ENCODE measurements at regions not wholly inside any gene's neighbourhood (a gene's known extent, or its start where the extent isn't known, plus 50 kb on each side); places are given as distances from the start of the nearest gene placed in this dataset.
A peak's percentile ranks its signal among the peaks of the same experiment; 100 is the strongest.

DNA sequence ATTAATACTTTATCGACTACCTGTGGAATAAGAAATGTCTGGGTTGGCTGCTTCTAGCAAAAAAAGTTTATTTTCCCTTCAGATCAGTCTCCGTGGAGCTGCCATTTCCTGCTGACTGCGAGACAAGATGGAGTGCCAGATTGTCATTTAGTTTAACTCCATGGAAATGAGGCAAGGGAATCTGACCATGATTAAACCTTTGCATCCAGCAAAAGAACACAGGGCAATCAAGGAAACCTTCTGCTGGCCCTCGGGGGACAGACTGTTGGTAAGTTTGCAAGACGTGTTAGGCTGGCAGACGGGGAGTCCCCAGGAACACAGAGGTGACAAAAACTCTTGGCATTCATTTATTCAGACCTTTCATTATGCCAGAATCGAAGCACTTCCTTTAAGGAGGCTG, 52.2 kb upstream of the SPACA1 start:
- DNase-seq = no peak

DNA sequence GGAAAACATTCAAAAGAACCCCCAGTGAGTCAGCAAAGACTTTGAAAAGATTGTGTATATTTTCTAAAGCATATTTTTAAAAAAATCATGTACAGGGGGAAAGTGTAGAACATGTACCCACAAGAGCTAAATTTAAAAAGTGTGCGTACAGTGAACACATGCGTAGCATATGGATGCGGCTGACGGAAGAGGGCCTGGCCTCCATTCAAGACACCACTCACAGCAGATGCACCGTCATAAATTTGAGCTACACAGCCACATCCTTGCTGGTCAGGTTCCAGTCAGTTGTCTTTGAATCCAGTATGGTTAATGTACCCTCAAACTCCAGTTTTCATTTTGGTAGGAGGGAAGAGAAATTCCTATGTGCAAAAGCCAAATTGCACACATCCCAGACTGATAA, 54.3 kb upstream of the SPACA1 start:
- DNase-seq = no peak

DNA sequence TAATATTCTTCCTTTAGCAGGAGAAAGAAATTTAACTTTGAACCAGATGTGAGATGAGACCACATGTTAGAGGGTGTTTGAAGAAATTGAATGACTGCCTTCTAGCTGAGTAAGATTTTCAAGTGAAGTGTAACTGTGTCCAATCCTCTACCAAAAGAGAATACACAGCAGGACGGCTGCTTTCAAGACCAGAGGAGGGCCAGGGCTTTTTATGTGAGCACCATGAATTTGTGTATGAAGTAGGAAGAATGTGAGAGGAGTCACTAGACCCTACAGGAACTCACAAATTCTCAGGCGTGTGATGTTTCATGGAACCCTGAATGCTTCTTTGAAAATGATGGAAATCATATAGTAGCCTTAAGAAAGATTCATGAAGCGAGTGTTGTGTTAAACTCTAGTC, 56.8 kb upstream of the SPACA1 start:
- no peak for DNase-seq

DNA sequence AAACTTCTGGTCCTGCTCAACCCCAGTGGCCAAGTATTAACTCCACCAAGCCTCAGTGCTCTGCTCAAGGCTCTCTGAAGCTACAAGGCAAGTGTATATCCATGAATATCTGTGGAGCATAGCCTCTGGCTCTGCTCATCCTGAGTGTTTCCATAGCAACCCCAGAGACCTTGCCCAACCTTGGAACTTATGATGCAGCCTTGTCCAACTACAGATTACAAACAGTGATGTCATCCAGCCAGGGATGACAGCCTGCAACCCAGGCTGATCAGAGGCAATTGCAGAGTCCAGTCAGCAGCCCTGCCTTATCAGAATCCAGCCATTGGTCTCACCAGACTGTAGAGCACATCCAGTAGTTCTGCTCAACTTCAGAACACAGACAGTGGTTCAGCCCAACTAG, 65.5 kb upstream of the SPACA1 start:
- no peak for DNase-seq

DNA sequence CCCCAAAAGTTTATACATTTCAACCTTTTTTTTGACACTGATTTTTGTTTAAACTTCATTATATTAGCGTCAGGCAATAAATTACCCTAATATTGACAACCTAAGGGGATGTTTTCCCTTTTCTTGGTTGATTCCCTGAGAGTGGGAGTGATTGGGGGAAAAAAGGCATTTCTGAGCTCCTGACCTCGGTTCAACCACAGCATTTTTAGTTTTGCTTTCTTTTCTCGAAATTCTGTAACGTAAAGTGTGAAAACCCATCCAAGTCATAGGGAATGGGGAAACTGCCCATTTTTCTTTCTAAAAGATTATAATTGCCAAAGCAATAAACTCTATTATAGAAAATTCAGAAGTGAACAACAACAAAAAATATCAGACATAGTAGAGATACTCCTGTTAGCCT, 67.9 kb upstream of the SPACA1 start:
- no peak for DNase-seq

DNA sequence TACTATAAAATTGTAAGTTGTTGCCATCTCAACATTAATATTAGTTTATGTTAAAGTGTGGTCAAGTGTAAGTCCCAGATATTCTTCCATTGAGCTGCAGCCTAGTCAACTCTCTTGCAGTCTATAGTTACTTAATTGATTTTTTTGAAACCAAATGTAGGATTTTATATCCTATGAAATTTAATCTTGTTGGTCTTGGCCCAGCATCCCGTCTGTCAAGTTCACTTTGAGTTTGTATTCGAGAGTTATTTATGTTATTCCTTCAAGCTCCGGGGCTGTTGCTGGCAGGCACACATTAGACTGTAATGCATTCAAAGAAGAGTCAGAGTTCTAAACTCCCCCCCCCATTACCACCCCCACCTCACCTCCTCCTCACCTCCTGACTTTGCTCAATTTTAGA, 71.0 kb upstream of the SPACA1 start:
- no peak for DNase-seq

DNA sequence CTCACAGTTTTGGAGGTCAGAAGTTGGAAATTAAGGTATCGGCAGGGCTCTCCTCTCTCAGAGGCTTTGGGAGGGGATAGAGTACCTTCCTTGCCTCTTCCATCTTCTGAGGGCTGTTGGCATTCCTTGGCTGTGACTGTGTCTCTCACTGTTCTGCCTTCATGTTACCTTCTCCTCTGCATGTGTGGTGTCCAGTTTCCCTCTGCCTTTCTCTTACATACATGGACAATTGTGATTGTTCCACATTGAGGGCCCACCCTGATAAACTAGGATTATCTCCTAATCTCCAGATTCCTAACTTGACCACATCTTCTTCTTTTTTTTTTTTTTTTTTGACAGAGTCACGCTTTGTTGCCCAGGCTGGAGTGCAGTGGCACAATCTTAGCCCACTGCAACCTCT, 72.1 kb upstream of the SPACA1 start:
- no peak for DNase-seq

DNA sequence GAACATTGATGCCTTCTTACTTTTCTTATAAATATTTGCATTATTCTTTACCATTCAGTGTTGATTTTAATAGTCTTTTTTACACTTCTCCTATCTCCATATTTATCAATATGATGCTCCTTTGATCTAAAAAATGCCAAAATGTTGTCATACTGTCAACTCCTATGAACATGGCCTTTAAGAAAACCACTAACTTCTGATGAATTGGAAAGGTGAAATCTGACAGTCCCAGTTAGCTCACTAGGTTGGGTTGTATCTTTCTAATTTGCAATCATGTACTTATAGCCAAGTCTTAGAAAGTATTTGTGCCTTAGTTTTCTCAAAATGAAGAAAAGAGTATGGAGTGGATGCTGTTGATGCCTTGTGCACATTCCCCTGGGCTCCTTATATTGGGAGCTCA, 75.4 kb upstream of the SPACA1 start:
- DNase-seq = no peak

DNA sequence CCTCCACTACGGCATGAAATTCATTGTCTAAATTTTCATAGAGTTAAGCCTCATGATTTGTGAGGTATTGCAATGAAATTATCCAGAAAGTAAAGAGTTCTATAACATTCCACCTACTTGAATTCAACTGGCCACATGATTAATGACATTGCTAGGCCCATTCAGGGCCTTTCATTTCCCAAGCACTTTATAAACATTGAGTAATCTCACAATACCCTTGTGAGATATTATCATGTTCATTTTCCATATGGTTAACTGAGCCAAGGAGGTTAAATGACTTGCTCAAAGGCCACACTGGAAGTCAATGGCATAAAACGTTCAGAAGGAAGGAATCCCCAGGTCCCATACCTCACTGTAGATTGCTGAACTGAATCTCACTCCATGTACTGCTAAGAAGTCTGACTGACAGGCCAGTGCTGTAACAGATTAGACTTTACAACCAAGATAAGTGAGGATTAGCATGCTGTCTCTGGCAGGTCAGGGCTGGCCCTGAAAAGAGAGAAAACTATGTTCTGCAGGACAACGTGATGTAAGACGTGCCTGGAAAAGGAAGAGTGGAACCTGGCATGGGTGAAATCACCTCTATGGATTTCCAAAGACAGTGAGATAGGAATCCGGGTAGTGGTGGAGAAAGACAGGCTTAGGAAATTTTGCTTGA, 75.9 kb upstream of the SPACA1 start:
- DNase-seq = no peak

DNA sequence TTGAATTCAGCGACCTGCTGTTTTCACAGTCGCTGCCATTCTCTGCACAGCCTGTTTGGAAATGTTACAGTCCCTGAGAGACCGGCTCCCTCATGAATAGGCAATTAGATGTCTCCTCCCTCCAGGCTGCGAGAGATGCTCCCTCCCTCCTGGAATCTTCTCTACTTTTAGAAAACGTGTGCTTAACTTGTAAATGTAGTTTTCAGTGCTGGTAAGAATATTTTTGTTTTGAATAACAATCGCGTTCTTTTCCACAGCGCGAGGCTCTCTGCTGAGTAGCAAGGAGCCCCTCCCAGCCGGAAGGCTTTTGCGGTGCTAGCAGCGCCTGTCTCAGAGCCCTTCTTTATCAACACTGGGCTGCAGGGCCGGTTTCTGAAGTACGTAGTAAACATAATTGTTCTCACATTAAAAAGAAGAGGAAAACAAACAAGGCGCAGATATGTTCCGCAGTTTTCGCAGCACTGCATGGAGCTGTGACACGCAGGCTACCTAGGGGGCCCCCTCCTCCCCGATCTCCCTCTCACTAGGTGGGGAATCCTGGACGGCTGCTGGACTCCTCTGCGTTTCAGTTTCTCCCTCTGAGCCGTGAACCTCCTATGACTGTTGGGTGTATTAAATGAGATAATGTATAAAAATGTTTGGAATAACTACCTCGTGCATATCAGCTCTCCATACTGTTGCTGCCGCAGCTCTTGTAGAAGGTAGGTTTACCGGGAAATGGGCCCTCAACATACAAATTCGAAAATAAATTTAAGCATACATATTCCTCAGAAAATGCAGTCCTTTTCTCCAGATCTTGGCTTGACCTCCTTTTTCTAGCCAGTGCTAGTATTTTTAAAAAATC, 79.0 kb upstream of the SPACA1 start:
- peak; percentile 74 for DNase-seq

DNA sequence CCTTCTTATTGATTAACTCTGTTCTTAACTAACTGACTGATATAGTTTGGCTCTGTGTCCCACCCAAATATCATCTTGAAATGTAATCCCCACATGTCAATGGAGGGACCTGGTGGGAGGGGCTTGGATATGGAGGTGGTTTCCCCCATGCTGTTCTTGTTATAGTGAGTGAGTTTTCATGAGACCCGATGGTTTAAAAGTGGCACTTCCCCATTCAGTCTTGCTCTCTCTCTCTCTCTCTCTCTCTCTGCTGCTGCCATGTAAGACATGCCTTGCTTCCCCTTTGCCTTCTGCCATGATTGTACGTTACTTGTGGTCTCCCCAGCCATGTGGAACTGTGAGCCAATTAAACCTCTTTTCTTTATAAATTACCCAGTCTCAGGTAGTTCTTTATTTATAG, 81.8 kb upstream of the SPACA1 start:
- DNase-seq = no peak

DNA sequence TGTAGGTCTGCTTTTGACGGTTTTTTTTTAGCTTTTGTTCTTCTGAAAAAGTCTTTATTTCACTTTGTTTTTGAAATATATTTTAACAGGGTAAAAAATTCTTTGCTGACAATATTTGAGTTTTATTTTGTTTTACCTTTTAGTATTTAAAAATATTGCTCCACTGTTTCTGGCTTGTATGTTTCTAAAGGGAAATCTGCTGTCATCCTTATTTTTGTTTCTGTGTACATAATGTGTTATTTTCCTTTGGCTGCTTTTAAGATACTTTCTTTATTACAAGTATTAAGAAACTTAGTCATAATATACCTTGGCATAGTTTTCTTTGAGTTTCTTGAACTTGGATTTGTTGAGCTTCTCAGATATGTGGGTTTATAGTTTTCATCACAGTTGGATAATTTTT, 88.6 kb upstream of the SPACA1 start:
- DNase-seq = no peak

DNA sequence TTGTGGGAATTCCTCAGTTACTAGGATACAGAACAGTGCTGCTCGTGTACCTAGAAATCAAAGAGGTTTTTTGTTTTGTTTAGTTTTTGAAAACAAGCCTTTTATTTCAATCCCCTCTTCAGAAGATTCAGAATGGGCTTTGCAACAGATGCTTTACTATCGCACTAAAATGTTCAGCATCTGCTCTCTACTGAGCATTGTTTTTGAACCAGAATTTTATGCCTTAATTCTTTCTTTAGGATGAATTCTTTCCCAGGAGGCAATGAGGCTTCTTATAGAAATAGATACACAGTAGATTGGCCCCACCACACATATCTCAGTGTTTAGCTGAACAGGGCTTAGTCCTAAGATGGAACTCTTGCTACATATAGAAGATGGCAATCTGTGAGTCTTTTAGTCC, 95.9 kb upstream of the SPACA1 start:
- no peak for DNase-seq

DNA sequence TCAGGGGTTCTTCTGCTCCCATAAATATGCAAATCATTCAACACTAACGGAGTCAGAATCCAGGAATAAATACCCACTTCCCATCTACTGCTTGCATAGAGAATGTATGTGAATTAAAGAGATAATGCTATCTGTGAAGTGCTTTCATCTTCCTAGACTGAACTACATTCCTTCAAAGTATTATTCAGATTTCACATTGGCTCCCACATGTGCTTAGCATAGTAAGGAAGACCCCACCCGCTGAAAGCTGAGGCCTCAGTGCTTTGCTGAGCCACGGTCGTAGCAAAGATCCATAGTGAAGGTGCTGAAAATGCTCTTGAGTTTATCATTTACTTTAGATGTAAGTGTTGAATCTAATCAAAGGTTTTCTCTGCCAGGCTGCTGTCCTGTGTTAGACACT, 97.0 kb upstream of the SPACA1 start:
- DNase-seq = no peak

DNA sequence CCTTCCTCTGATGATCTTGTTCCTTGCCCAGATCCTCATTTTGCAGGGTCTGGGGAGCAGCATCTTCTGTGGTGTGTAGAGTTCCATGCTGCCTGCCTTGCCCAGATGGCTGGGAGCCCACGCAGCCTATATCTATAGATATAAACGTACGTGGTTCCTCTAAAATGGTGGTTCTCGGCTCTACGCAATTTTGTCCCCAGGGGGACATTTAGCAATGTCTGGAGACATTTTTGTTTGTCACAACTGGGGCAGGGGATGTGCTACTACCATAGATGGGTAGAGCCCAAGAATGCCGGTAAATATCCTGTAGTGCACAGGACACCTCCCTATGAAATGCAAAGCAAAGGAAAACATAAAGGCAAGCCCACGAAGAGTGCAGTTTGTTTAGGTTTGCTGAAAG, 98.4 kb upstream of the SPACA1 start:
- DNase-seq = no peak

DNA sequence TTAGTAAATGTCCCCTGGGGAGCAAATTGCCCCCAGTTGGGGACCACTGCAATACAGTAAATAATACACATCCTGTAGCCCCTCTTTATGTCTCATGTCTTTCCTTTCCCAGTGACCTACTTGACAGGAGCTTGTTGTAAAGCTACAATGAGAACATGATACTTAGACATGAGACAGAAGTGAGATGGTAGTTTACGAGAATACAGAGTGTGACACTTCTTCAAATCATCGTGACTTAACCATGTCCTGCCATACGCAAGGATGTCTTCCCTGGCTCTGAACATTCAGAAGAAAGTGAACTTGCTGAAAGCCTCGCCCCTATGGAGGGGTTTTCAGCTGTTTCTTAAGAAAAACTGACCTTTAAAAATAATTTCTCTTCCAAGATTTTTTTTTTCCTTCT, 101.0 kb upstream of the SPACA1 start:
- DNase-seq = no peak

DNA sequence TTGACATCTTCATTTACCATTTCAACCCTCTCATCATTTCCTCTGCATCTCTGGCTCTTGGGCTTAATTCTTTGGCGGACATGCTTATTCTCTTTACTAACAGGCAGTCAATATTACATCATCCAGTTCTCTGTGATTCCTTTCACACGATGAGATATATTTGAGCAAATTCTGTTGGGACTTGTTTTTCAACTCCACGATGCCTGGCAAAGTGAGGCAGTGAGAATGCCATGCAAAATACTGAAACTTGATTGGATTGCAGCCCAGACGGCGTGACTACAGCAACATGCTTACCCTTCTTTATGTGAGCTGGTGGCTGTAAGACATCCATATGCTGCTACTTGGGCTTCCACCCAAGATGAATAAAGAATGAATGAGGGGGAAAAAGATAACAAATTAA, 101.7 kb upstream of the SPACA1 start:
- no peak for DNase-seq

DNA sequence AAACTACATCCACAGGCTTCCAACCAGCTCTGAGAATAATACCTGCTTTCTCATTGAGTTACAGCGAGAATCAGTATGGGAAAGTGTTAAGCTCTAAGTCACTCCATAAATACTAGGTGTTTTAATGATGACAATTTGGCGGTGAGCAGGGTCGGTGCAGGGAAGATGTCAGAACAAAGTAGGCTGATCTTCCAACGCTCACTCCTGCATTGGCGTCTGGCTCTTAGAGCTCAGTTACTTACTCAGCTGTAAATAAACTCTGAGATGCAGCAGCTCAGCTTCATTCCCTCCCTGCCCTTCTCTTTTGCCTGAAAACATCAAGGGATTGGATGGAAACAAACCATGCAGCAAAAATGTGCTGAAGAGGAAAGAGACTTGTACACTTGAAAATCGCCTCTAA, 102.5 kb upstream of the SPACA1 start:
- DNase-seq = no peak

DNA sequence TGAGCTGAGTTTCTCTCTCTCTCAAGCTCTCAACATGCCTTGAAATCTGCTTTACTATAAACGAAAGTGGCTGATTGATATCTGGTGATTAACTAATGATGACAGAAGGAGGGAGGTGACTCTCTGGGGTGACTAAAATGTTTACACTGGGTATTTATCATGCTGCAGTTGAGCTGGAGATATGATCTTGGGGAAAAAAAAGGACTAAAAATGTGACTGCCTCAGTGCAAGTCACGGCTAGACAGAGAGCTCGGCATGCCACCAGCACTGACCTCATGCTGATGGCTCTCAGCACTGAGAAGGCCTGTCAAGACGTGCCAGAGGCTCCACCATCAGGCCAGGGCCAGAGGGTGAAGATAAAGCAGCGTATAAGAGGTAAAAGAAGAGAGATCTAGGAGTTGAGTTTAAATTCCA, 103.1 kb upstream of the SPACA1 start:
- DNase-seq = no peak

DNA sequence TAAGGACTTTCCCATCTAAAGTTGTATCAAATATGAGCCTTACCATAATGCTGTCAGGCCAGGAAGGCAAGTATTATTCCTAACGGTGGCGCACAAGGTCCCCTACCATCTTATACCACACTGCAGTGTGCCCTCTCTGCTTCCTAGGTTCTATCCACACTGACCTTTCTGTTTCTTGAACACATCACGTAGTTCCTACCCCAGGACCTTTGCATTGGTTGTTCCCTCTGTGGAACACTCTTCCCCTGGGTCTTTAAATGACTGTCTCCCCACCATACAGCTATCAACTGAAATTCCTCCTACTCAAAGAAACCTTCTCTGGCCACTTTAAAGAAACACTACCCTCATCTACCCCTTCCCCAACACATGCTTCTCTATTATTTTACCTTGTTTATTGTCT, 104.5 kb upstream of the SPACA1 start:
- no peak for DNase-seq

DNA sequence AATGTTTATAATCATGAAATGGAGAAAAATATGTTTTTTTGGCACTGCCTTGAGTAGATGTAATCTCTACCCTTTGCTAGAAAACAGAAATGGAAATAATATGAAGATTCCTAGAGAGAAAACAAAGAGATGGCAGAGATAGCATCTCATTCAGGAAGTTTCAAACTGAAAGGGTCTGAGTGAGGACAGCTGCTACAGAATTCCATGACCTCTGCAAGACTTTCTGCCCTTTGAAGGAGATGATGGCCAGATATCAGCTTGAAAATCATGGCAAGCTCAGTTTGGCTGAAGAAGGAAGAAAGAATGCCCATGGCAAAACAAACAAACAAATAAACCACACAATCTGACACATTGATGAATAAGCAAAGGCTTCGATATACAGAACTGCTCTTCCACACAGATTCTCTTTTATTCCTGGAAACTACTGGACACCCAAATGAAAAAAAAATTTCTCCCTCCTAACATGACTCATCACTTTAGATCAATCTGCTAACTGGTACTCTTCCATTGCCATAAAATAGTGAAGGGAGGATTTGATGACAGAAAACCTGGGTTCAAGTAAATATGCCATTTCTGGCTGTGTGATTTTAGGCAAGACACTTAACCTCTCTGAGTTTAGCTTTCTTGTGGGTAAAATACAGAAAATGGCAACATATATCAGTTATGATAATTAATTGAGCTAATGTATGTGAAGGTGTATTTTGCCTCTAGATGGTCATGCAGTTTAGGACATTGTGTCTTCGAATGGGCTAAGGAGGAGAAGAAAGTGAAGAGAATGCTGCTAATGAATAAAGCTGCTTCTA, 105.9 kb upstream of the SPACA1 start:
- DNase-seq = no peak

DNA sequence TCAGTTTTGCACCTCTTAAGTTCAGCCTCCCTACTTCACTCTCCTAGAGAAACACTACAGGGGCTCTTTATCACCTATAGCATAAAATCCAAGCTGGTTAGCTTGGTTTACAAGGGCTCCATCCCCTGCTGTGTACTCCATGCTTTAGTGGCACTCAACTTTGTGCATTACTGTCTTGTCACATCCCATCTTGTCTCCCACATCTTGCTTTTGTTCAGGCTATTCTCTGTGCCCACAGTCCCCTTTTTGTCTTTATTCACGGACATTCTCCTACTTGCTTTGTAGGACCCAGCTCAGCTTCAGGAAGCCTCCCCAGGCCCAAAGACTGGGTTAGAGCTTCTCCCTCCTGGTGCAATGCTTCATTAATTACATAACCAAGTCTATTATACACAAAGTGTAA, 107.9 kb upstream of the SPACA1 start:
- no peak for DNase-seq

DNA sequence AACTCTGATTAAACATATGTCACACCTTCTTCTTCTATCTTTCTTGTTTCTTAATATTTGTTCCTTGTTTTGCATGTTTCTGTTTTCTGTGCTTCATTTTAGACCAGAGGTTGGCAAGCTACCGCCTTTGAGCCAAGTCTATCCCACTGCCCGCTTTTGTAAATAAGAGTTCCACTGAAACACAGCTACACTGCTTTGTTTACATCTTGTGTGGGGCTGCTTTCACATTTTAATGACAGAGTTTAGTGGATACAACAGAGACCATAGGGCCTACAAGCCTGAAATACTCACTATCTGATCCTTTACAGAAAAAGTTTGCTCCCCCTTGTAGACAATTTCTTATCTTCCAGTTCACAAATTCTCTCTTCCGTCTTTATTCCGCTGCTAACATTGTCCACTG, 109.4 kb upstream of the SPACA1 start:
- no peak for DNase-seq

DNA sequence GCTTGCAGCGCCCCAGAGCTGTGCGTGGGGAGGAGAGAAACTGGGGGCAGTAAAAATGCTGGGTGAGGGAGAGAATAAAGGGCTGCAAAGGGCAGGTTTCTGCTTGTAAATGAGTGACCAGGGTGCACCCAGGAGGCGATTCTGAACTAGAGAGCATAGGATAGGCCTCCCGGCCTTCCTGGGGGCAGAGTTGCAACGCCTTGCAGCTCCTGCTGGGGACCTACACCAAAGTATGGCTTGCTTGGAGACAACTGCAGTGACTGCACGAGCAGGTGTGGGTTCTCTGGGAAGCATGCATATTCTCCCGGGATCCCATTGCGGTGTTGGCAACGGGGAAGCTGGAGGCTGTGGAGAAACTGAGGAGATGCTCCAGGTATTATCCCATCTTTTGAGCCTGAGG, 111.6 kb upstream of the SPACA1 start:
- no peak for DNase-seq

Measured in NCI-H748 treated with DMSO at 0.1 percent for 48 hours (cell line).